ENCODE measurements at regions not wholly inside any gene's neighbourhood (a gene's known extent, or its start where the extent isn't known, plus 50 kb on each side); places are given as distances from the start of the nearest gene placed in this dataset.
"Not testable (repeated sequence)": the region's sequence is repeated elsewhere in the genome, so short reads cannot be mapped to it uniquely, and the experiment has no call there.

DNA sequence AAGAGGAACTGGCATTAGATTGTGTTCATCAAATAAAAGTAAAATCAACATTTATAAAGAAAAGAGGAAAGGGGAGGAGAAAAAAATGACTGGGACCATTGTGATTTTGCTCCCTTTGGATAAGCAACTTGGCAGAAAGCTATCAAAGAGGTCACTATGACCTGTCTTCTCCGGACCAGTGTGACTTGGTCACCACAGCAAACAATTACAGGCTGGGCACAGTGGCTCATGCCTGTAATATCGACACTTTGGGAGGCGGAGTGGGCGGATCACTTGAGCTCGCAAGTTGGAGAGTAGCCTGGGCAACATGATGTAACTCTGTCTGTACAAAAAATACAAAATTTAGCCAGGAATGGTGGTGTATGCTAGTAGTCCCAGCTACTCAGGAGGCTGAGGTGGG, 55.5 kb upstream of the PPIAL4F start:
- not testable (repeated sequence) for TF ChIP-seq CTCF (conservative IDR thresholded peaks at IDR 0.05); ZFX (IDR thresholded peaks at IDR 0.05)

Data from C4-2B (cell line).